PFSK-1 (cell line): ENCODE measurements at regions not wholly inside any gene's neighbourhood (a gene's known extent, or its start where the extent isn't known, plus 50 kb on each side); places are given as distances from the start of the nearest gene placed in this dataset.

ENCODE experiments used
- POLR2AphosphoS5 ChIP-seq: IDR thresholded peaks from 2 replicates; pipeline ENCODE4 v1.6.1; 2012; ENCODE audit warnings: low read depth, mild to moderate bottlenecking, control low read depth, low read length, moderate library complexity
- REST ChIP-seq, 2 experiments: IDR thresholded peaks; 2 replicates each; pipeline versions ENCODE4 v1.6.1 to v1.8.0; 2011 to 2012; ENCODE audit warnings: low read depth in 2 of 2, low read length in 2 of 2, control low read depth in 1 of 2, inconsistent platforms in 1 of 2, mild to moderate bottlenecking in 1 of 2, moderate library complexity in 1 of 2; ENCODE audit not compliant: insufficient read depth in 1 of 2
- TAF1 ChIP-seq: IDR thresholded peaks from 2 replicates; pipeline ENCODE4 v1.6.1; 2012; ENCODE audit warnings: low read length, control low read depth, borderline replicate concordance; ENCODE audit not compliant: insufficient read depth

- no peak for TF ChIP-seq POLR2AphosphoS5
- TF ChIP-seq TAF1, result no peak
- TF ChIP-seq REST (IDR thresholded peaks at IDR 0.05; ENCODE audit: insufficient read depth in 1 of 2, low read depth in 2 of 2, low read length in 2 of 2), result no peak
These were observed 1495.5 kb upstream of the ACVR2A start for GRCh38 chr2:146349334-146349733.
